NOMO-1 treated with dmso at 0.1 percent for 144 hours (cell line): ENCODE measurements at regions not wholly inside any gene's neighbourhood (a gene's known extent, or its start where the extent isn't known, plus 50 kb on each side); places are given as distances from the start of the nearest gene placed in this dataset.
"Not testable (repeated sequence)": the region's sequence is repeated elsewhere in the genome, so short reads cannot be mapped to it uniquely, and the experiment has no call there.

Experiments
- DNase-seq: peaks from one replicate; lab custom pipeline; 2025; ENCODE audit not compliant: unreplicated experiment; lab: John Stamatoyannopoulos, UW

DNA sequence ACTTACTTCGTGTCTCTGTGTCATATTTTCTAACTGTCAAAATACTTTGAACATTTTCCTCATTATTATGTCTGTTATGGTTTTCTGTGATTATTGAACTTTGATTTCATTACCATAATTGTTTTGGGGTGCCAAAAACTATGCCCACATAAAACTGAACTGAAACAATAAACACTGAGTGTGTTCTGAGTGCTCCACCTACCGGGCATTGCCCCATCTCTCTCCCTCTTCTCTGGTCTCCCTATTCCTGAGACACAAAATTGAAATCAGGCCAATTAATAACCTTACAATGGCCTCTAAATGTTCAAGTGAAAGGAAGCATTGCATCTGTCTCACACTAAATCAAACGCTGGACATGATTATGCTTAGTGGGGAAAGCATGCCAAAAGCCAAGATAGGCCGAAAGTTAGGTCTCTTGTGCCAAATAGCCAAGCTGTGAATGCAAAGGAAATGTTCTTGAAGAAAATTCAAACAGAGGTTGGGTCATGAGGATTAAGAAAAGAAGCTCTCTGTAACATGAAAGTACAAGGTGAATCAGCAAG, 972.3 kb downstream of the PCDH7 start:
- no peak for DNase-seq

DNA sequence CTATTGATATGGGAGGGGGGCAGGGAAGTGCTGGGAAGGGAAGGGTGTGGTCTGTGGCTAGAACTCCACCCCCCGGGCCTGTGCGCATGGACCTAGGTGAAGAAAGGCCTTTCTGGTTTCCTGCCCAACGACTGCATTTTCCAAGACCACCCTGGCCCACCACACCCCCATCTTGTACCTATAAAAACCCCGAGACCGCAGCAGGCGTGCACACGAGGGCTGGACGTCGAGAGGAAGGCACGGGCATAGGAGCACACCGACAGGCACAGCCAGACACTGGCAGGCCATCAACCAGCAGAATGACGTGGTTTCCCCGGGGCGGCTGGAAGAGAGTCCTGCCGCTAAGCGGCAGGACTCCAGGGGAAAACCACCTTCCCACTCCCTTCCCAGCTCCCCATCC, 981.1 kb downstream of the PCDH7 start:
- DNase-seq = no peak

DNA sequence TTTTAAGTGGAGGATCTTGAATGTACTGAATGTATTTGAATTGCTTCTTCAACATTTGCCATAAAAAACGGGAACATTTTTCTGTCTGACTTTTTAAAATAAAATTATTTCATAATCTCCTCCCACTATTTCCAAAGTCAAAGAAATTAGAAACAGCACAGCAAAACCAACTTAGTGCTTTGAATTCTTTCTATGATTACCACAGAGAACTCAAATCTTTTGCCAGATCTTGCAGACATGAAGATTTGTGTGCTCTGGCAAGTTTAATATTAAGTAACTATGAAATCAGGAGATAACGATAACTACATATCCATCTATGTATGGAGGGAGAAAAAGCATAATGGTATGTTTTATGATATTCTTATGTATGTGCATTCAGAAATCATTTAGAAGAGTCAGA, 982.2 kb downstream of the PCDH7 start:
- DNase-seq = no peak

DNA sequence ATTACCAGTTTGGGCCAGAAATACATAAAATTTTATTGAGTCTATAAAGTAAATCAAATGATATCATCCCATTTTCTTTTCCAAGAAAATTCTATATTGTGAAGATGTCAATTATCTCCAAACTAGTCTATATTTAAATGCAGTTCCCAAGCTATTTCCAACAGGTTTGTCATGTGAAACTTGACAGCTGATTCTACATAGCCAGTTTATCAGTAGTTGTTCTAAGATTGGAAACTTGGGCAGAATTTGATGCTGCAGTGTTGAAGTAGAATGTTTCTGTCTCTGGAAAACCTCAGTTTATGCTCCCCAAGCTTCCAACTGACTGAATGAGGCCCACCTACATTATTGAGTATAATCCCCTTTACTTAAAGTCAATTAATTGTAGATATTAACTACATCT, 994.1 kb downstream of the PCDH7 start:
- DNase-seq = no peak

DNA sequence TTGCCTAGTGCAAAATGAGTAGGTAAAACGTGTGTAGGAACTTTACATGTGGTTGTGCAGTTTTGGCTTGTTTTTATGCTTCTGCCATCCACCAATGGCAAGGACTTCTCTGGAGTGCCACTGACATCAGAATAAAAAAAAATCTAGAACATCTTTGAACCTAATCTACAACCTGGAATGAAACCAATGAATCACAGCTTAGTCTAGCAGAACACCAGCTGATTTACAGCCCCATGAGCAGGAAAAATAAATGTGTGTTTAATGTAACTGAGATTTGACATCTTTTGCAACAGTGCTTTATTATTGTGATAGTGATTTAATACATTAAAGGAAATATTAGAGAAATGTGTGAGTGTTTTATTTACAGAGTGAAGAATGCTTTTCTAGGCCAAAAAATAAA, 995.1 kb downstream of the PCDH7 start:
- no peak for DNase-seq

DNA sequence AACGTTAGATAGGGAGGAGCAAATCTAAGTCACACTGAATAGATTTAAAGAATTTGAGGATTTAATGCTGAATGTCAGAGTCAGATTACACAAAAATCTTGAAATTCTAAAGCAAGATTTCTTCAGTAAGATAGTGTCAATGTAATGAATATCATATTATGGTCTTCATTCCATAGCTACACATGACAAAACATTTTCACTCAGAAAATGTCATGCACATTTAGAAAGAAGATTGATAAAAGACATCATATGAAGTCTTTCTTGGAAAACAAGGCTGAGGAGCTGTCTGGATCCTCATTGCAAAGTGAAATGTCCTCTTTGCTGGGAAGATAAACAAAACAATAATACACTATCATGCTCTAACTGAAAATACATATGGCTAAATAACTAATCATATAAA, 1006.9 kb downstream of the PCDH7 start:
- no peak for DNase-seq

DNA sequence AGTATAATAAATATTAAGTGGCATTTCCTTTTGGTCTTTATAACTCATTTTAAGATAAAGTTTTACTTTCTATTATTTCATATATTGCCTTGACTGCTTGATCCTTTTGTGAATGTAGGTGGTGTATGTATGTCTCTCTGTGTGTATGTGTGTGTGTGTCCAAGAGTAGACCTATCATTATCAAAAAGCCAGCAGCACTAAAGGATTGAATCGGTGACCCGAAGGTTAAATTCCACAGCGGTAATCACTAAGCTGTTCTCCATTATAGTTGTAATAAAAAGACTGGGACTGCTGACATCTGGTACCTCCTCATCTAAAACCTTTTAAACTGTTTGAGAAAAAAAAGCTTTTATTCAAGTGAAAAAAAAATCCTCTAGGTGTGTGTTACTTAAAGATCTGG, 1014.8 kb downstream of the PCDH7 start:
- DNase-seq = no peak

DNA sequence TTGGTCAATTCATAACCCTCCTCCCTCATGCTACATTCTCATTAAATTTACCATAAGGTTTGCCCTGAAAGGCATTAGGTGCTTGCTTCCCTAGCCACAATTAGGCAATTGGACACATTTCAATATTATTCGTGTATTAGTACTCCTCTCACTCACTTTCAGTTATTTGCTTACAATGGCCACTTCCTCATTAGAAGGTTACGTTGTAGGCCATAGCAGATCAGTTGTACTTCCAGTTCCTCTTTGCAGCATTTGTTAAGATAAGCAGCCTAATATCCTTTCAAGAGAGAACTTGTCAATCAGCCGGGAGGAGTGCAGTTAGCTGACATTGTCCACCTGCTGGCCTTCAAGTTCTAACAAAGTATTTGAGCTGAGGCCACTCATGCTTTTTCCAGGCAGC, 1017.2 kb downstream of the PCDH7 start:
- DNase-seq = peak; percentile 69

DNA sequence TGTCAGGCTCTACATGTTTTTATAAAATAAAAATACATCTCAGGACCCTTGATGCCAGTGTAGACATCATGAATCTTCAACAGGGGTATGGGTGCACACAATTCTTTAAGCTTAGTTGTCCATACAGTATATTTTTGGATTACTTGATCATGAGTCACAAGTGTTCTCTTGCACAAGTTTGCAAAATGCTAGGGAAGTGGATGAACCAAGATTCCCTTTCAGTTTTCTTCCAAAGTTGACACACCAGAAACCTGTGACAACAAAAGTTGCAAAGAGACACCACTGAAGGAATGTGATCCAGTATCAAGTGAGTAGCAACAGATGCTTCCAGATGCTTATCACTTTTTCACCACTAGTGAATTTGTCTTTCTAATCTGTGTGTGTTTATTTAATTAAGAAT, 1021.2 kb downstream of the PCDH7 start:
- DNase-seq = no peak

DNA sequence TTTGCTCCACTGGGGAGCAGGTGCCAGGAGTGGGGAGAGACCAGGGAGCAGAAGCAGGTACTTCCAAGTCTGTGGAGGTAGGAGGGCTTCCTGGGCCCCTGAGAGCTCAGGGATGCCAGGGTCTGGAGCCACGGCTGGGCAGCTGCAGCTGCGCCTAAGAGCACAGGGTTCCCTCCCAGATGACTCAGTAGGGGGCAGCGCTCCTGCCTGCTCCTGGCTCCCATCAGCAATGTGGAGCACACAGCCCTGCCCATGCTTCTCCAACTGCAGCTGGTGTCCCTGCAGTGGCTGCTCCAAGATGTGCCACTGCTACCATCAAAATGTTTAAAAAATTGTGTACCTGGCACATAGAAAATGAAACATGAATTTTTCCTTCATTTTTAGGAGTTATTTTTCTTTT, 1028.2 kb downstream of the PCDH7 start:
- no peak for DNase-seq

DNA sequence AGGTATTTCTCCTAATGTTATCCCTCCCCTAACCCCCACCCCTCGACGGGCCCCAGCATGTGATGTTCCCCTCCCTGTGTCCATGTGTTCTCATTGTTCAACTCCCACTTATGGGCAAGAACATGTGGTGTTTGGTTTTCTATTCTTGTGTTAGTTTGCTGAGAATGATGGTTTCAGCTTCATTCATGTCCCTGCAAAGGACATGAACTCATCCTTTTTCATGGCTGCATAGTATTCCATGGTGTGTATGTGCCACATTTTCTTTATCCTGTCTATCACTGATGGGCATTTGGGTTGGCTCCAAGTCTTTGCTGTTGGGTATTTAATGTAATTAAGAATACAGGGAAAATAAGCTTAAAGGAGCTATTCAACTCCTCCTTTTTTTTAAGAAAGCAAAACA, 1030.4 kb downstream of the PCDH7 start:
- not testable (repeated sequence) for DNase-seq

DNA sequence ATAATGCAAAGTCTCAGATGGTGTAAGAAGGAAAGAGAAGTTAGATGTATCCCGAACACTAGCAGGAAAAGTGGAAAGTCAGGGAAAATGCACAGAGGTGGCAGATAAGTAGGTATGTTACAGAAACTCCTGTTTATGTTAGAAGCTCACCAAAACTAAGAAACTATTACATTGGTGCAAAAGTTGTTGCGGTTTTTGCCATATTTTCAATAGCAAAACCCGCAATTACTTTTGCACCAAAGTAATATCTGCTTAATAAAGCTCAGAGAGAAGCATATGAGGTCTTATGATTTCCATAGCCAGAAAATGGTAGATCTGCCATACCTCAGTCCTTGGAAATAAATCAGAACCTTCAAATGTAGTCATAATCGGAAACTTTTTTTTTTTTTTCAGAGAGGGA, 1035.6 kb downstream of the PCDH7 start:
- no peak for DNase-seq

DNA sequence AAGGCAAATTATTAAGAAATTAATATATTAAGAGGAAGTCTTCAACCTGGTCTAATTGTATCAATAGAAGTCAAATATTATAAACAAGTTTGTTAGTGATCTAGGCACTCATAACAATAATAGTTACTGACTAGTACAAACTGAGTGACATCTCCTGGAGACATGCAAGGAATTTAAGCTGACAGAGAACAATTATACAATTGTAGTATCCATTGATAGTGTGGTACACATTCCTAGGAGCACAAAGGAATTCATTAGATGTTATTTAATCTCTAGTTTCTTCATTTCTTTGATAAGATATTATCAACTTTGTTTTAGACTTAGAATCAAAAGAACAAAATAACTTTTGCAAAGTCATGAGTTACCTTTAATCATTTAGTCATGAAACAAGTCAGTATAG, 1048.6 kb downstream of the PCDH7 start:
- DNase-seq = no peak

DNA sequence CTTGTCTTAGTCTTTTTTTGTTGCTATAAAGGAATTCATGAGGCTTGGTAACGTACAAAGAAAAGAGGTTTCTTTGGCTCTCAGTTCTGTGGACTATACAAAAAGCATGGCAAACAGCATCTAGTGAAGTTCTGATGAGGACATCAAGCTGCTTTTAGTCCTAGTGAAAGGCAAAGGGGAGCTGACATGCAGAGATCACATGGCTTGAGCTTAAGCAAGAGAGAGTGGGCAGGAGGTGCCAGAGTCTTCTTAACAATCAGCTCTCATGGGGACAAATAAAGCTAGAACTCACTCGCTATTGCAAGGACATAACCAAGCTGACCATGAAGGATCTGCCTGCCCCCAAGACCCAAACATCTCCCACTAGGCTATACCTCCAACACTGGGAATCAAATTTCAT, 1063.1 kb downstream of the PCDH7 start:
- DNase-seq = no peak

DNA sequence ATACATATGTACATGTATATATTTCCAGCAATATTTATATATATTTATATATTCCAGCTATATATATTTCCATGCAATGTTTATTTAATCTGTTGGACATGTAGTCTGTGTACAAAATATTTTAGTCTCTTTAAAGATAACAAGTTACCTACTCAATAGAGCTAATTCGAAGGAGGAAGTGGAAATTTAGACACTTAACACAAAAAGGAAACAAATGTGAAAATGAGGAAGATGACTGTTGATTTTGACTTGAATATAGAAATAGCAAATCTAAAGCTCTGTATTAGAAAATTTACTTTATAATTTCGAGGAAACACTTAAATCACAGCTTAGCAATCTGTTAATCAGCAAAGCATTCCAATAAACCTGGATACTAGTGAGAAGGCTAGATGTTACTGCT, 1064.4 kb downstream of the PCDH7 start:
- no peak for DNase-seq

DNA sequence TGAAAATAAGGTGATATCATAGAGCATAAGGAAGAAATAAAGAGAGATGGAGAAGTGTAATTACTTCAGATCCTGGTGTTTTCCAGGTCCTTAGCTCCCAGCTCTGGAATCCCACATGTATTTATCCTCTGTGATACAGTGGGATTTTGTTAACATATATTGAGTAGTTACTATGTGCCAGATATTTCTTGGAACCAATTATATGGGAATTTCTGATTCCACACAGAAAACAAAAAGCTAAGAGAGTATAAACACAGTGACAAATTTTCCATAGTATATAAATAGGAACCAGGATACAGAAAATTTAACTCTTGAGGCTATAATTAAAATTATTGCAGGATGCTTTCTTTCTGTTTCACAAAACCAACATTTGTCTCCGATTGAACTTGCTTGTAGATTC, 1067.5 kb downstream of the PCDH7 start:
- no peak for DNase-seq

DNA sequence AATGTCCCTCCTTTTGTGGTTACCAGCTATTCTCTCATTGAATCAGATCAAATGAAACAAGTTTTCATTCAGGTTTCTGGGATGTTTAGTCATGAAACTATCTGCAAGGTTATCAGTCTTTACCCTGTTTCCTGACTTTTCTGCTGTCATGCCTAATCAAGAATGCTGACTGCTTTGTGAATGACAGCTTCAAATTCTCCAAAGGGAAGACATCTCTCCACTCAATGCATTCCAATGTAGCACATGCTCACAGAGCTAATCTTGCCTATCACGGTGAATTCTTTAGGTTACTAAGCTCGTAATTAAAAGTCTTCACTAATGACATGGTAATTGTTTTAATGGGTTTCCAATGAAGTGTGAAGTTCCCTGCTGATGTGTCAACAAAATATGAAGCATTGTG, 1068.5 kb downstream of the PCDH7 start:
- DNase-seq = no peak

DNA sequence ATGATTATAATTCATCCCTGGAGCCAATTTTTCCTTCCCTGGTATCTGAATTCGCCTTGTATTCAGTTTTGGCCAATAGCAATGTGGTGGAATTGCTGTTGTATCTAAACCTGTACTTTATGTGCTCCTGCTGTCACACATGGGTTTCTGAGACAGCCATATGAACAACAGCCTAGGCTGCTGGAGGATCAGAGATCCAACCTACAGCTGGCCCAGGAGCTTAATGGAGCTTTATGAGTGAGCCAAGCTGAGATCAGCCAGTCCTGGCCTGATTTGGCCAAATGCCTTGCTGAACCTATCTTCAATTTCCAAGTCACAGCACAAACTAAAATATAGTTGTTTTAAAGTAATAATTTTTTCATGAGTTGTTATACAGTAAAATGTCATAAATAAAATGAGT, 1071.5 kb downstream of the PCDH7 start:
- DNase-seq = no peak

DNA sequence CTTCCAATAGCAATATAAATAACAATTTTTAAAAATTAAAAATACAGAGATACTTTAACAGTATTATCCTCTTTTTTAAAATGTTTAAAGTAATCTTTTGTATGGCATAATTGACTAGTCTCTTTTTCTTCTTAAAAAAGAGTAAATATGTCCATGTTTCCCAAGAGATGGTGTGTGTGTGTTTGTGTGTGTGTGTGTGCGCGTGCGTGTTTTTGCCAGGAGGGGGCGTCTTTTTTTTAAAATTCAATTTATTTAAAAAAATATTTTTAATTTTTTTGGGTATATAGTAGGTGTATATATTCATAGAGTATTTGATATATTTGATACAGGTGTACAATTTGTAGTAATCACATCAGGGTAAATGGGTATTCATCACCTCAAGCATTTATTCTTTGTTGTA, 1073.7 kb downstream of the PCDH7 start:
- DNase-seq = no peak

DNA sequence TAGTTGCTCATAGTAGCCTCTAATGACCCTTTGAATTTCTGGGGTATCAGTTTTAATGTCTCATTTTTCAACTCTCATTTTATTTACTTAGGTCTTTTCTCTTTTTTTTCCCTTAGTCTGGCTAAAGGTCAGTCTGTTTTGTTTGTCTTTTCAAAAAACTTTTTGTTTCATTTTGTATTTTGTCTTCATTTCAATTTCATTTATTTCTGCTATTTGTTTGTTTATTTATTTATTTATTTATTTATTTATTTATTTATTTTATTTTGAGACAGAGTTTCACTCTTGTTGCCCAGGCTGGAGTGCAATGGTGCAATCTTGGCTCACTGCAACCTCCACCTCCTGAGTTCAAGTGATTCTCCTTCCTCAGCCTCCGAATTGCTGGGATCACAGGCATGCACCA, 1076.9 kb downstream of the PCDH7 start:
- not testable (repeated sequence) for DNase-seq

DNA sequence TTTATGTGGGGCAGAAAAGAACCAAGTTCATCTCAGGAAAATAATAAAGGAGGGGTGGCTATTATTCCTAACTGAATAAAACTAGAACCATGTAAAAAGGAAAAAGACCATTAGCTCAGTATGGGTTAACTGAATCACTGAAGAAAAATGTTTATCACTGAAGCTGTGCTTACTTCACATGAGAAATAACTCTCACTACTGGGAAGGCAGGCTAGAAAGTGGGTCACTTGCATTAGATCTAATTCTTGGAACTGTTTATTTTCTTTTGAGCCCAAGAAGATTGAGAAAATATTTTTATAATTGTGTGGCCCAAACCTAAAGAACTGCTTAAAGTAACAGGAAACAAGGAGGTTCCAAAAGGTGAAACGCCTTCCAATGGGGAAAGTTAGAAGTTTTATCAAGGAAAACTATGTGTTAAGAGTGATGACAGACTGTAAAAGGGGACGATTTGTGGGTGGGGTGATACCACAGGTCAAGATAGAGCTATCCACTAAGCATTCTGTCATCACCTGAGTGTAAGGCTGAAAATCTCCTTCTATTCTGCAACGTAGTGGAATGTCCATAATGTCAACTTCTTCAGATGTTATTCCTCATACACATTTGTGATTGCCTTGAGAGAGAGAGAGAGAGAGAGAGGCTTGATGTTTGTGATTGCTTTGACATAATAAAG, 1083.5 kb downstream of the PCDH7 start:
- DNase-seq = no peak

DNA sequence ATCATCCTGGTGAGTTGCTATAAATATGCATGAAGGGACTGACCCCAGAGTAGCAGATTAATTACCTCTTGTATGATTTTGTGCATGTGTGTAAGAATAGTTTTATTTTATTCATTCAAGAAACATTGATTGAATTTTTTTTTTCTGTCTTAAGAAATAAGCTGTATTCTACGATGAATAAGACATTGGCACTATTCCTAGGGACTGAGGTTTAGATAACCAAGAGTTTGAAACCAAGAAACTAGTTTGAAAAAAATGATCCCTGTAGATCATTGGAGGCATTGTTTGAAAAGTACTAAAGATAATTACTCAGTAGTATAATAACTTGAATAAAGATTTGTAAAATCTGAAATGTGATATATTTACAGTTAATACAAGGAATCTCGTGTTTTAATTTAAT, 1086.9 kb downstream of the PCDH7 start:
- DNase-seq = no peak

DNA sequence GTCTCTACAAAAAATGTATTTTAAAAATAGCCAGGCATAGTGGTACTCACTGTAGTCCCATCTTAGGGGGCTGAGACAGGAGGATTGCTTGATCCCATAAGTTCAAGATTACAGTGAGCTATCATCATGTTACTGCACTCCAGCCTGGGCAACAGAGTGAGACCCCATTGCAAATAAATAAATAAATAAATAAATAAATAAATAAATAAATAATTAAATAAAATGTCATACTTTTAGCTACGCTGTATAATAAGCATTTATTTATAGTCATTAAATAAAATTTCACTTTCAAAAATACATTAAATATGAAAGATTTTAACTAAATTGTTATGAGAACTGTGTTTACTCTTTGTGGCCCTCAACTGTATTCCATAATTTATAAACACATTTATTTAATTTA, 1124.2 kb downstream of the PCDH7 start:
- DNase-seq = no peak
